Chondrocyte (in vitro differentiated cells): ENCODE measurements at regions not wholly inside any gene's neighbourhood (a gene's known extent, or its start where the extent isn't known, plus 50 kb on each side); places are given as distances from the start of the nearest gene placed in this dataset.

Source experiments
- DNase-seq: peaks from one replicate; pipeline ENCODE4 v3.0.0; 2021; ENCODE audit warnings: mixed read lengths, low spot score
- H3K27ac Mint-ChIP-seq: one replicate; pipeline ENCODE4 v1.8.0; 2021; ENCODE audit warnings: mild to moderate bottlenecking, moderate library complexity, mixed read lengths; ENCODE audit not compliant: unreplicated experiment
- H3K27me3 Mint-ChIP-seq: 2 replicates; pipeline ENCODE4 v1.8.0; 2021; ENCODE audit warnings: low read depth, mixed read lengths
- H3K36me3 Mint-ChIP-seq: 2 replicates; pipeline ENCODE4 v1.8.0; 2021; ENCODE audit warnings: low read depth, mixed read lengths
- H3K4me1 Mint-ChIP-seq: 2 replicates; pipeline ENCODE4 v1.8.0; 2021; ENCODE audit warnings: low read depth, mild to moderate bottlenecking, mixed read lengths
- H3K4me3 Mint-ChIP-seq: one replicate; pipeline ENCODE4 v1.8.0; 2021; ENCODE audit warnings: mild to moderate bottlenecking, moderate library complexity, mixed read lengths; ENCODE audit not compliant: unreplicated experiment
- H3K9me3 Mint-ChIP-seq: 2 replicates; pipeline ENCODE4 v1.8.0; 2021; ENCODE audit warnings: low read depth, mixed read lengths
- CTCF ChIP-seq: fragments of 200-600 bp; sonication (generic); IDR thresholded peaks from 2 replicates; pipeline ENCODE4 v1.5.0; 2021; ENCODE audit warnings: antibody characterized with exemption, mild to moderate bottlenecking, moderate library complexity

- TF ChIP-seq CTCF, result no peak
- no peak overlapping the region for H3K4me3 Mint-ChIP-seq
- no peak overlapping the region for H3K27ac Mint-ChIP-seq
- H3K36me3 Mint-ChIP-seq, result no peaks in the 10 kb centered on the region
- peaks cover 17% of the 10 kb centered on the region for H3K9me3 Mint-ChIP-seq
- DNase-seq, result no peak
- no peaks in the 10 kb centered on the region for H3K4me1 Mint-ChIP-seq
- H3K27me3 Mint-ChIP-seq, result no peaks in the 10 kb centered on the region
These were observed 424.2 kb downstream of the IRX1 start for GRCh38 chr5:4019841-4020240.

GRCh38 chr5:4020400-4020799 lies 424.8 kb downstream of the IRX1 start:
- no peaks in the 10 kb centered on the region for H3K27me3 Mint-ChIP-seq
- no peak overlapping the region for H3K4me3 Mint-ChIP-seq
- H3K27ac Mint-ChIP-seq, result no peak overlapping the region
- peaks cover 17% of the 10 kb centered on the region for H3K9me3 Mint-ChIP-seq
- no peaks in the 10 kb centered on the region for H3K4me1 Mint-ChIP-seq
- no peaks in the 10 kb centered on the region for H3K36me3 Mint-ChIP-seq
- no peak for DNase-seq
- no peak for TF ChIP-seq CTCF

- no peaks in the 10 kb centered on the region for H3K4me1 Mint-ChIP-seq
- TF ChIP-seq CTCF, result no peak
- no peak overlapping the region for H3K4me3 Mint-ChIP-seq
- peaks cover 13% of the 10 kb centered on the region for H3K9me3 Mint-ChIP-seq
- DNase-seq, result no peak
- H3K27ac Mint-ChIP-seq, result no peak overlapping the region
- H3K36me3 Mint-ChIP-seq, result no peaks in the 10 kb centered on the region
- H3K27me3 Mint-ChIP-seq, result no peaks in the 10 kb centered on the region
These were observed 426.5 kb downstream of the IRX1 start for GRCh38 chr5:4022056-4022670.

- H3K36me3 Mint-ChIP-seq, result no peaks in the 10 kb centered on the region
- DNase-seq, result no peak
- peaks cover 12% of the 10 kb centered on the region for H3K9me3 Mint-ChIP-seq
- no peaks in the 10 kb centered on the region for H3K27me3 Mint-ChIP-seq
- H3K27ac Mint-ChIP-seq, result no peak overlapping the region
- H3K4me1 Mint-ChIP-seq, result no peaks in the 10 kb centered on the region
- no peak overlapping the region for H3K4me3 Mint-ChIP-seq
- TF ChIP-seq CTCF, result no peak
These were observed 427.6 kb downstream of the IRX1 start for GRCh38 chr5:4023091-4023752.

- H3K4me1 Mint-ChIP-seq, result no peaks in the 10 kb centered on the region
- H3K9me3 Mint-ChIP-seq, result peaks cover 7% of the 10 kb centered on the region
- no peaks in the 10 kb centered on the region for H3K27me3 Mint-ChIP-seq
- TF ChIP-seq CTCF, result no peak
- H3K4me3 Mint-ChIP-seq, result no peak overlapping the region
- H3K36me3 Mint-ChIP-seq, result no peaks in the 10 kb centered on the region
- H3K27ac Mint-ChIP-seq, result no peak overlapping the region
- DNase-seq, result no peak
These were observed 428.2 kb downstream of the IRX1 start for GRCh38 chr5:4023753-4024335.
